ENCODE measurements at regions not wholly inside any gene's neighbourhood (a gene's known extent, or its start where the extent isn't known, plus 50 kb on each side); places are given as distances from the start of the nearest gene placed in this dataset.

- no peak for DNase-seq
Observed at GRCh38 chr10:2949221-2949947, 118.0 kb upstream of the PFKP start.

- DNase-seq: no peak
Observed at GRCh38 chr10:2948127-2948854, 119.1 kb upstream of the PFKP start.

DNA sequence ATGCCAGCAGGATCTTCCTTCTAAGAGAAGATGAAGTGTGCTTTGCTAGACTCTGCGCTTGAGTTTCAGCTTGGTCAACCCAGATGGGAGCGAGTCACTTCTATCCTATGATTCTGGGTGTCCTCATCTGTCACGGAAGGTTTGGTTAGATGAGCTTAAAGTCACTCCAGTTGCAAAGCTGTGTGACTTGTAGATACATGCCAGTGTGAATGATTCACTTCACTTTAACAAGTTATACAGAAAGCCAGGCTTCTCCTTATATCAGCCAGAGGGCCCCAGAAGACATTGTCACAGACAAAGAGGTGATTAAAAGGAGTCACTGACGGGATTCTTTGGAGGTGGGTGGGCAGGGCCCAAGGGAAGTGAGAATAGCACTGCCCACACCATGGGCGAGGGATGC, 122.6 kb upstream of the PFKP start:
- no peak for DNase-seq

GRCh38 chr10:2943932-2944614, 123.3 kb upstream of the PFKP start:
- no peak for DNase-seq

GRCh38 chr10:2942938-2943337, 124.4 kb upstream of the PFKP start:
- no peak for DNase-seq

GRCh38 chr10:2938869-2939268, 128.5 kb upstream of the PFKP start:
- DNase-seq: no peak

DNA sequence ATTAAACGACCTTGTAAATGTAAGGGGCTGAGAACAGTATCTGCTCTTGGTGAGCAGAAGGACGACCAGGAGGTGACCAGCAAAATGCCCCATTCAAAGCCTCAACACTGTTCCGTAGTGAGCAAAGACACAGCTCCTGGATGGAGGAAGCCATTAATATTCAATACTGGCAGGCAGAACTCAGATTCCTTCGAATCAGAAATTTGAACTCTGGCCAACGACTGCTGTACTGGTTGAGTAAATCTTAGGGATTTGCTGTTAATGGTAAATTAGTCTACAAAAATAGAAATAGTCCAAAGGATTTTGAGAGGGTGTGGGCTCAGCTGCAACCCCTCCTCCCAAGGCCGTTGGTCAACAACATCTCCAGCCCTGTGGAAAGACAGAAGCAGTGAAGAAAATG, 130.5 kb upstream of the PFKP start:
- DNase-seq: no peak

DNA sequence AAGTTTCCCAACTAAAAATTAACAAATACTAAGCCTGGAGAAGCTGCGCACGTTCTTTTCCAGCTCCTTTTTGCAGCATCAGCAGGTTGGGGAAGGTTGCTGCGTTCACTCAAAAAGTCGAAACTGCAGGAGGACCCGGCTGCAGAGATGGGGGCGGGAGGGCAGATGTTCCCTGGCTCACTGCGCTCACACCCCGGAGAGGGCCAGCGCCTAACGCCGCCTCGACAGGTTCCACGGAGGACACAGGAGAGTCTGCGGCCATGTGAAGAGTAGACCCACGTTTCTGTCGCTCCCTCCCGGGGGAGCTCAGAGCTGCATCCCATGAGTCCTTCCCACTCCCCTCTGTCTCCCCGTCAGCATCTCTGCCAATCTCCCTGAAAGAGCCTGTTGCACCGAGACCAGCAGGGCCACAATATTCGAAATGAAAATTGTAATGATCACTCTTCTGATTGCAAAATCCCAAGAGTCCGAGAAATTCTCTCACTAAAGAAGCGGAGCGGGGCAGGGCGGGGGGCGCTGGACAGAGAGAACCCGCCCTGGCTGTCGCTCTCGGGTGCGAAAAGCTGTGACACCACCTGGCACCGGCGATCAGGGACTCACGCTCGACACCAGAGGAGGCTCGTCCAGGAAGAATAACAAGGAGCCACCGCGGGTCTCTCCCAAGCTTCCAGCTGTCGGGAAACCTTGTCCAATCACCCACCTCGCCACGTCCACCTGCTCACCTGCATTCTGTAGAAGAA, 131.5 kb upstream of the PFKP start:
- no peak for DNase-seq

DNA sequence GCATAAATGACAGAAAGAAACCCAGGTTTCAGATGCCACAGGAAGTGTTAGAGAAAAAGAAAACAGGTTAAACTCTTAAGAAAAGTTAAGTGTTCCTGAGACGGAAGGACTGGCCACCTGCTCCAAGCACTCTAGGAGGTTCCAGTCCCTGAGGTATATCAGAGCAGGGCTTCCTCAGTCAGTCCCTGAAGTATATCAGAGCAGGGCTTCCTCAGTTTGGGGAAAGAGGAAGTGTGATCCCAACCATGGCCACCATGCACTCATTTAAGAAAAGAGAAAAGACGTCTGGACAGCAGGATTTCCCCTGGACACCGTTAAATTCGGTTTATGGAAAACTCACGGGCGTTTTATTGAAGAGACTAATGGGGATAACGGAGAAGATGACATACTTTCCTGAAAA, 133.4 kb upstream of the PFKP start:
- no peak for DNase-seq

GRCh38 chr10:2933519-2933918, 133.8 kb upstream of the PFKP start:
- no peak for DNase-seq

- no peak for DNase-seq
Observed at GRCh38 chr10:2933071-2933470, 134.3 kb upstream of the PFKP start.

GRCh38 chr10:2929480-2930258, 137.7 kb upstream of the PFKP start:
- DNase-seq: no peak

DNA sequence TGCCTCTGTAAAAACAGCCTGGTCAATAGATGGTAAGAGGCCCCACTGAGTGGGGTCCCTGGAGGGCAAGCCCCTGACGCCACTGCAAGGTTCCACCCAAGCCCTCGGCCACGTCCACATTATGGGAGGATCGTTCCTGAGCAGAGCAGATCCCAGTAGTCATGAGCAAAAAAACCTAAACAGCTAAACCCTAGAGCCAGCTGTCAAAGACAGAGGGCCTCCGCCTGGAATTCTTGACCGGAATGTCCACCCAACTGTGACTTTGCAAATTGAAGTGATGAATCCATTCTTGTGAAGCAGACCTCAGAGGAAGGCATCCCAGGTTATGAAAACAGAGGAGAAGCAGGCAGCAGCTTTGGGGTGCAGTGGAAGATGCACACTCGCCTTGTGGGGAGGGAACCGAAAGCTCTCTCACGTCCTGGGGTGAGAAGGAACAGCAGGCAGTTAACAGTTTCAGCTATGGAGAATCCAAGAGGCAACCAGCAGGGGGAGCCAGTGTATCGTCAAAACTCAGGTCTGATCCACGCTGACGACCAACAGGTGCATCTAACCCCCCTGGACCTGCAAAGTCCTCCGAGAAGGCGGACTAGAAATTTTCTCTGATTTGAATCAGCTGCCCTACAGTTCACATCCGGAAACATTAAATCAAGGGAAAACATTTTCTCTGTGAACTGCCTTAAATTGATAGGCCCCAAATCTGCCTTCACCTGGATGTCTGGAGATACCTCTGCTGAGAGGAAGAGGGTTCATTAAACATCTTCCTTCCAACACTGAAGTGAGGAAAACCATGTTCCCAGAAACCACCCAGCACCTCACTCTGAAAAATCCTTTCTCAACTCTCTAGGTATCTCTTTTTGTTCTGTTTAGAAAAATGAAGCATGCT, 139.1 kb upstream of the PFKP start:
- peak; percentile 55 for DNase-seq

GRCh38 chr10:2926918-2927660, 140.3 kb upstream of the PFKP start:
- no peak for DNase-seq

GRCh38 chr10:2925631-2926030, 141.7 kb upstream of the PFKP start:
- DNase-seq: no peak

- no peak for DNase-seq
Observed at GRCh38 chr10:2924431-2924830, 142.9 kb upstream of the PFKP start.

DNA sequence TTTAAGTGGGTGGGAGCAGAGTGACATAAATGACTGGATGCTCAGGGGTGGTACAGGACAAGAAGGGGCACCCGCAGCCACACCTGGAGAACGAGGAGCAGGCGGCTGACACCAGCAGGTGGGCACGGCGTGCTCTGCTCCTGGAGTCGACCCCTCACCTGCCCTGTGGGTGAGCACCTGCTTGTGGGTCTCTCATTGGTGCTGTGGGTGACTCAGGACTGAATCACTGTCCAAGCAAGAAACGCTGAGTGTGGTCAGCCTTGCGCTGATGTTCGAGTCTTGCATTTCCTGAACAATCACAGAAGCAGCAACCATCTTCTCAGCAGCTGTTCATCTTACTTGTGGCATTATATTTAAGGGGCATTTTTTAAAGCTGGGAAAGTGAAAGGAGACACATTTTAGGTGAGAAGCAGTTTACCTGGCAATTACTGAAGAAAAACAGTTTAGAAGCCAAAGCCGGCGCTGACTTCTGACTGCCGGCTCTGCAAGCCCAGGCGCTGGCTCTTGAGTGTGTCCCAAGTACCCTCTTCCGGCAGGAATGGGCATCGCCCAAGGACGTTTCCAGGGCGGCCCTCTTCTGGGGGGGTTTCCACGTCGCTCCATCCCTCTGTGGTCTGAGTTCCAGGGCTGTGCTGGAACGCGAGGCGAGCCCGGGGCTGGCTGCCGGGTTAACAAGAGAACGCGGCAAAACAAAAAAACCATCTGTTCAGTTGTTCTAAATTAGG, 145.2 kb upstream of the PFKP start:
- DNase-seq: no peak

- peak; percentile 89 for DNase-seq
Observed at GRCh38 chr10:2920637-2921036, 146.7 kb upstream of the PFKP start.

DNA sequence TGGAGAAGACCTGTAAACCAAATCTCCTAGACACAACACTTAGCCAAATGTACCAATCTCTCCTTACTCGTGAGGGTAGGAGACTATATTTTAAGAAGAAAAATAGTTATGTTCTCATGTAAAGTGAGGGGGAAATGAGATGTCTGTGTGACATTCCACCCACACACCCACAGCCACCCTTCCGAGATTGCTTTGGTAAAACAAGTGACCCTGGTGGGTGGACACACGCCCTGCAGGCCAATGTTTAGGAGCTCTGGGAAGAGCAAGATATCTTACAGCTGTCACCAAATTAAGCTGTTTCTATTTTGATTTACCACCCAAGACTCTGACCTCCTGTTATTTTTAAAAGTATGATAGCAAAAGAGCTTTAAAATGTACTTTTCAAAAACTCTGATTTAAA, 147.2 kb upstream of the PFKP start:
- no peak for DNase-seq

DNA sequence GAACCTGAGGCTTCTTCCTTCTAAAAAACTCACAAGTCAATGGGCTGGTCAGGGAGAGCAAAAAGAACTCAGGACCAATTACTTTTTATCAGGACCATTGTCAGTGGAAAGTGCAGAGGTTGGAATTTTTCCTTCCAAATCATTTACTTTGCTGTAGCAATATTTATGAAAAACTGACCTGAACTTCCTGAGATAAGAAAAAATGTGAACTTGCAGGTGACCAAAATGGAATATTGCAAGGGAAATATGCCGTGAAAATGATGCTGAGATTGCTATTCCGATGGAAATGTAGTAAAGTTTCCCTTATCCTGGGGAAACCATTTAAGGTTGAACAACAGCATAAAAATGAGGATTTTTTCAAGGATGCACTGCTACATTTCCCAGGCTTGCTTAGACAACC, 148.3 kb upstream of the PFKP start:
- no peak for DNase-seq

Measured in NCI-H748 treated with DMSO at 0.1 percent for 48 hours (cell line).